ENCODE measurements at regions not wholly inside any gene's neighbourhood (a gene's known extent, or its start where the extent isn't known, plus 50 kb on each side); places are given as distances from the start of the nearest gene placed in this dataset.

DNA sequence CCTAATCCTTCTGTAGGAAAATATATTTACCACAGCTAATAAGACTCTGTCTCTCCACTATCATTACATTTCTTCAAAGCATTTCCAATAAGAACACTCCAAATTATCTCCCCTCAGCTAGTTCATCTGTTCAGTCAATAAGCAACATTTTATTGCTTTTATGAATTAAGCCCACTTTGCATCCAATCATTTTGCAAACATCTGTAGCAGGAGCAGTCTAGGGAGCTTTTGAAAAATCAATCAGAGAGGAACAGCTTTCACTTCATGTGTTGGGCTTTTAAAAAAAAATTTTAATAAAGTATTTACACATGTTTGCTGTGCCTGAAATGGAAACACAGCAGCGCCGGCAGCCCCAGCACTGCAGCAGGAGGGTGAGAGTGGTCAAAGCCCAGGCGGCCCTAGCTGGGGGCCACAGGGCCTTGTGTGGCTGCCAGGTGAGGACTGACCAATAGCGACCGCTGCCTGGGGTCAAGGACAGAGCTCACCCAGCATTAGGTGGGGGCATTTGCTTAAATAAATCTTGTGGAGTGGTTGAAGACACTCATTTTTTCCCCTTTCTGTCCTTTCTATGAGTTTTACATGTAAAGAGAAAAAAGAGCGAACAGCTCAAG, 250.7 kb downstream of the RNF144A start:
- TF ChIP-seq CTCF (IDR thresholded peaks at IDR 0.05; ENCODE audit: low read depth, low read length) = no peak
- no peak for TF ChIP-seq POLR2A (IDR thresholded peaks at IDR 0.05; ENCODE audit: extremely low read depth, insufficient read length)
- no peak for TF ChIP-seq MAX (IDR thresholded peaks at IDR 0.05; ENCODE audit: low read depth, low read length)

All from NB4 (cell line).